Amygdala (tissue), 56 donors: ENCODE measurements at regions not wholly inside any gene's neighbourhood (a gene's known extent, or its start where the extent isn't known, plus 50 kb on each side); places are given as distances from the start of the nearest gene placed in this dataset.

ENCODE experiments used
- DNase-seq, 56 donors: peaks; one replicate each; lab custom pipeline; 2025; lab: John Stamatoyannopoulos, UW

- DNase-seq = no peak
These were observed 629.7 kb upstream of the FZD8 start for GRCh38 chr10:36271627-36272340.

- no peak for DNase-seq
These were observed 627.1 kb upstream of the FZD8 start for GRCh38 chr10:36269222-36269621.

- no peak for DNase-seq
These were observed 624.8 kb upstream of the FZD8 start for GRCh38 chr10:36266923-36267322.

- no peak for DNase-seq
These were observed 623.6 kb upstream of the FZD8 start for GRCh38 chr10:36265741-36266140.

- DNase-seq = no peak
These were observed 621.8 kb upstream of the FZD8 start for GRCh38 chr10:36263871-36264270.

- no peak for DNase-seq
These were observed 614.9 kb upstream of the FZD8 start for GRCh38 chr10:36256948-36257356.

GRCh38 chr10:36256166-36256565 lies 614.1 kb upstream of the FZD8 start:
- DNase-seq = peak in 1 of 56 donors; percentile 0

GRCh38 chr10:36254199-36254598 lies 612.1 kb upstream of the FZD8 start:
- DNase-seq = no peak

GRCh38 chr10:36253731-36254130 lies 611.6 kb upstream of the FZD8 start:
- no peak for DNase-seq

- no peak for DNase-seq
These were observed 609.0 kb upstream of the FZD8 start for GRCh38 chr10:36251068-36251467.

GRCh38 chr10:36248304-36248981 lies 606.3 kb upstream of the FZD8 start:
- no peak for DNase-seq

- DNase-seq = no peak
These were observed 605.4 kb upstream of the FZD8 start for GRCh38 chr10:36247478-36247877.

- DNase-seq = no peak
These were observed 594.8 kb upstream of the FZD8 start for GRCh38 chr10:36236931-36237330.

- DNase-seq = no peak
These were observed 594.2 kb upstream of the FZD8 start for GRCh38 chr10:36236341-36236740.

GRCh38 chr10:36232935-36233334 lies 590.8 kb upstream of the FZD8 start:
- no peak for DNase-seq

- DNase-seq = no peak
These were observed 582.4 kb upstream of the FZD8 start for GRCh38 chr10:36224431-36224985.

- no peak for DNase-seq
These were observed 579.0 kb upstream of the FZD8 start for GRCh38 chr10:36221101-36221500.

GRCh38 chr10:36220151-36220550 lies 578.1 kb upstream of the FZD8 start:
- no peak for DNase-seq

GRCh38 chr10:36211856-36212255 lies 569.8 kb upstream of the FZD8 start:
- DNase-seq = no peak

GRCh38 chr10:36209480-36209879 lies 567.4 kb upstream of the FZD8 start:
- DNase-seq = no peak

GRCh38 chr10:36202881-36203280 lies 560.8 kb upstream of the FZD8 start:
- DNase-seq = no peak

- DNase-seq = no peak
These were observed 558.5 kb upstream of the FZD8 start for GRCh38 chr10:36200577-36200976.
